ENCODE measurements at regions not wholly inside any gene's neighbourhood (a gene's known extent, or its start where the extent isn't known, plus 50 kb on each side); places are given as distances from the start of the nearest gene placed in this dataset.

DNA sequence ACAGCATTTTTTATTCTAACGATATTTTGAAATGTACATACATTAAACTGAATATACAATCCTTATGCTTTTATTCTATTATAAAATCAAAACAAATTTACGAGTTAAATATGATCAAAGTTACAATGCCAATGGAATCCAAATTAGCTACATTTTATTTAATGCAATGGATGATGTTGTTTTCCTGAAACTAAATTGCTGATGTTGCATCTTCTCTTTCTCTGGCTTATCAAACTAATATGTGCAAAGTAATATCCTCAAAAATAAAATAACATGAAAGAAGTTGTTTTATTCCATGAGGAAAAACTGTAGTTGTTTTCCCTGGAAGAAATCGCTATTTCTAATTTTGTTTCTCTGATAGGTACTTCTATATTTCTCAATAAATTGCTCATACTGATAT lies 106.8 kb downstream of the ASB9 start:
- no peak overlapping the region for H3K4me3 ChIP-seq (ENCODE audit: low read depth, low read length)
- TF ChIP-seq, protein P1, sequence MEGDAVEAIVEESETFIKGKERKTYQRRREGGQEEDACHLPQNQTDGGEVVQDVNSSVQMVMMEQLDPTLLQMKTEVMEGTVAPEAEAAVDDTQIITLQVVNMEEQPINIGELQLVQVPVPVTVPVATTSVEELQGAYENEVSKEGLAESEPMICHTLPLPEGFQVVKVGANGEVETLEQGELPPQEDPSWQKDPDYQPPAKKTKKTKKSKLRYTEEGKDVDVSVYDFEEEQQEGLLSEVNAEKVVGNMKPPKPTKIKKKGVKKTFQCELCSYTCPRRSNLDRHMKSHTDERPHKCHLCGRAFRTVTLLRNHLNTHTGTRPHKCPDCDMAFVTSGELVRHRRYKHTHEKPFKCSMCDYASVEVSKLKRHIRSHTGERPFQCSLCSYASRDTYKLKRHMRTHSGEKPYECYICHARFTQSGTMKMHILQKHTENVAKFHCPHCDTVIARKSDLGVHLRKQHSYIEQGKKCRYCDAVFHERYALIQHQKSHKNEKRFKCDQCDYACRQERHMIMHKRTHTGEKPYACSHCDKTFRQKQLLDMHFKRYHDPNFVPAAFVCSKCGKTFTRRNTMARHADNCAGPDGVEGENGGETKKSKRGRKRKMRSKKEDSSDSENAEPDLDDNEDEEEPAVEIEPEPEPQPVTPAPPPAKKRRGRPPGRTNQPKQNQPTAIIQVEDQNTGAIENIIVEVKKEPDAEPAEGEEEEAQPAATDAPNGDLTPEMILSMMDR (IDR thresholded peaks at IDR 0.05; ENCODE audit: insufficient read depth, low read length): no peak
- DNase-seq (ENCODE audit: low read depth): no peak

- no peak for DNase-seq (ENCODE audit: low read depth)
- TF ChIP-seq, protein P1 (IDR thresholded peaks at IDR 0.05; ENCODE audit: insufficient read depth, low read length): no peak
- H3K4me3 ChIP-seq (ENCODE audit: low read depth, low read length): no peak overlapping the region
Observed at GRCh38 chrX:15160558-15161095, 109.3 kb downstream of the ASB9 start.

DNA sequence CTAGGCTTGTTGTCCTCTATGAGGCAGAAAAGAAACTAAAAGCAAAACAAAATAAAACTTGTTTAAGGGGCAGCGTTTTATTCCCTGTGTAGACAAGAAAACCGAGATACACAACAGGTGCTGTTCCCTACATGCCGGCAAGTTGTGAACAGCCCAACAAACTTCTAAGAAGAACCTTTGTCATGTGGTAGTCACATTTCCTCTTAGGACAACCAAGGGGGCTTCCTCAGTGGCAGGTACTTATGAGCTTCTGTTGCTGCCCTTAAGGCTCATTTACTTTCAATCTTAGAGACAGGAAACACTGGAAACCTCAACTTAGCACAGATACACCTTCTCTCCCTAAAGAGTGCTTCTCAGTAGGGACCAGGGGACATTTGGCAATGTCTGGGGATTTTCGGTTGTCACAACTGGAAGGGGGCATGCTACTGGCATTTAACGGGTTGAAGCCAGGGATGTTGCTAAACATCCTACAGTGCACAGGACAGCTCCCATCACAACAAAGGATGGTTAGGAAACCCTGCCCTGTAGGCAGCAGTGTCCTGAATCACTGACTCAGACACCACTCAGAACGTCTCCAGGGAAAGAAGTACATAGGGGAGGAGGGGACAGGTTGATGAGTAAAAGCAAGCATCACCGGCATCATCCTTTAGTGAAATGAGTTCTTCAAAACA lies 111.0 kb downstream of the ASB9 start:
- TF ChIP-seq, protein P1 (IDR thresholded peaks at IDR 0.05; ENCODE audit: insufficient read depth, low read length): no peak
- H3K4me3 ChIP-seq (ENCODE audit: low read depth, low read length): no peak overlapping the region
- DNase-seq (ENCODE audit: low read depth): no peak

GRCh38 chrX:15158350-15158735 lies 111.5 kb downstream of the ASB9 start:
- H3K4me3 ChIP-seq (ENCODE audit: low read depth, low read length): no peak overlapping the region
- no peak for DNase-seq (ENCODE audit: low read depth)
- TF ChIP-seq, protein P1 (IDR thresholded peaks at IDR 0.05; ENCODE audit: insufficient read depth, low read length): no peak

GRCh38 chrX:15157624-15158023 lies 112.3 kb downstream of the ASB9 start:
- no peak overlapping the region for H3K4me3 ChIP-seq (ENCODE audit: low read depth, low read length)
- TF ChIP-seq, protein P1 (IDR thresholded peaks at IDR 0.05; ENCODE audit: insufficient read depth, low read length): no peak

GRCh38 chrX:15151267-15152186 lies 118.4 kb downstream of the ASB9 start:
- no peak overlapping the region for H3K4me3 ChIP-seq (ENCODE audit: low read depth, low read length)
- TF ChIP-seq, protein P1 (IDR thresholded peaks at IDR 0.05; ENCODE audit: insufficient read depth, low read length): no peak
- no peak for DNase-seq (ENCODE audit: low read depth)

More at GRCh38 chrX:15157624-15158023, 112.3 kb downstream of the ASB9 start:
- no peak for DNase-seq (ENCODE audit: low read depth)

Data from fibroblast of the aortic adventitia (primary cell).